Omental fat pad (tissue), 3 donors: ENCODE measurements at regions not wholly inside any gene's neighbourhood (a gene's known extent, or its start where the extent isn't known, plus 50 kb on each side); places are given as distances from the start of the nearest gene placed in this dataset.

Experiments used
- ATAC-seq: fragments of 150-250 bp; one replicate; pipeline ENCODE4 v1.9.1; 2016; ENCODE audit warnings: mild to moderate bottlenecking, moderate library complexity; ENCODE audit not compliant: low FRiP score
- DNase-seq: peaks from one replicate; pipeline ENCODE4 v3.0.0-alpha.2; 2019; ENCODE audit warnings: low spot score
- TF ChIP-seq, protein P1 (sequence below), 3 donors: fragments of 450-650 bp; IDR thresholded peaks; one replicate each; pipeline ENCODE4 v1.5.1; 2016 to 2017; ENCODE audit warnings: antibody characterized with exemption in 3 of 3, mild to moderate bottlenecking in 3 of 3, moderate library complexity in 2 of 3

DNA sequence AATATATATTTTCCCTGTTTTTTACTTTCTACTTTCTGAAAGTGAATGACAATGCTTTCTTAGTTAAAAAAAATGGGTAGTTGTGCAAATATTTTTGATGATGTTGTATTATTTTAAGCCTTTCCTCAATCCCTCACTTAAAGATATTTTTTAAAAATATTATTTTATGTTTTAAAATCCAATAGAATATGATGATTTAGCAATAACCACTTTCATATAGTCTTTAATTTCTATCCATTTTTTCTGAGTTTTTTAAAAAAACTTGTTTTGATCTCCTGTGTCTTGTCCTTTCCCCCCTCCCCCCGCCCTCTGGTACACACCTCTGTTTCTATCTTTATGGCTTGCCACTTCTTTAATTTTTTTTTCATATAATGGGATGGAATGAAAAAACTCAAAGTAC is 362.0 kb upstream of the SLITRK6 start:
- TF ChIP-seq, protein P1, sequence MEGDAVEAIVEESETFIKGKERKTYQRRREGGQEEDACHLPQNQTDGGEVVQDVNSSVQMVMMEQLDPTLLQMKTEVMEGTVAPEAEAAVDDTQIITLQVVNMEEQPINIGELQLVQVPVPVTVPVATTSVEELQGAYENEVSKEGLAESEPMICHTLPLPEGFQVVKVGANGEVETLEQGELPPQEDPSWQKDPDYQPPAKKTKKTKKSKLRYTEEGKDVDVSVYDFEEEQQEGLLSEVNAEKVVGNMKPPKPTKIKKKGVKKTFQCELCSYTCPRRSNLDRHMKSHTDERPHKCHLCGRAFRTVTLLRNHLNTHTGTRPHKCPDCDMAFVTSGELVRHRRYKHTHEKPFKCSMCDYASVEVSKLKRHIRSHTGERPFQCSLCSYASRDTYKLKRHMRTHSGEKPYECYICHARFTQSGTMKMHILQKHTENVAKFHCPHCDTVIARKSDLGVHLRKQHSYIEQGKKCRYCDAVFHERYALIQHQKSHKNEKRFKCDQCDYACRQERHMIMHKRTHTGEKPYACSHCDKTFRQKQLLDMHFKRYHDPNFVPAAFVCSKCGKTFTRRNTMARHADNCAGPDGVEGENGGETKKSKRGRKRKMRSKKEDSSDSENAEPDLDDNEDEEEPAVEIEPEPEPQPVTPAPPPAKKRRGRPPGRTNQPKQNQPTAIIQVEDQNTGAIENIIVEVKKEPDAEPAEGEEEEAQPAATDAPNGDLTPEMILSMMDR (IDR thresholded peaks at IDR 0.05), result no peak
- DNase-seq, result no peak
- no peak for ATAC-seq

DNA sequence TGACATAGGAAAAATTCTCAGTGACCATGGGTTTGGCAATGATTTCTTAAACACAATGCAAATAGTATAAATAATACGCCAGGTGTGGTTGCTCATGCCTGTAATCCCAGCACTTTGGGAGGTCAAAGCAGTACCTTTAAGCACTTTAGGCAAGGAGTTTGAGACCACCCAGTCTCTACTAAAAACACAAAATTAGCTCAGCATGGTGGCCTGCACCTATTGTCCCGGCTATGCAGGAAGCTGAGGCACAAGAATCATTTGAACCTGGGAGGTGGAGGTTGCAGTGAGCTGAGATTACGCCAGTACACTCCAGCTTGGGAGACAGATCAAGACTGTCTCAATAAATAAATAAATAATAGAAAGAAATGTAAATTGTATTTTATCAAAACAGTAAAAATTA is 356.5 kb upstream of the SLITRK6 start:
- no peak for ATAC-seq

DNA sequence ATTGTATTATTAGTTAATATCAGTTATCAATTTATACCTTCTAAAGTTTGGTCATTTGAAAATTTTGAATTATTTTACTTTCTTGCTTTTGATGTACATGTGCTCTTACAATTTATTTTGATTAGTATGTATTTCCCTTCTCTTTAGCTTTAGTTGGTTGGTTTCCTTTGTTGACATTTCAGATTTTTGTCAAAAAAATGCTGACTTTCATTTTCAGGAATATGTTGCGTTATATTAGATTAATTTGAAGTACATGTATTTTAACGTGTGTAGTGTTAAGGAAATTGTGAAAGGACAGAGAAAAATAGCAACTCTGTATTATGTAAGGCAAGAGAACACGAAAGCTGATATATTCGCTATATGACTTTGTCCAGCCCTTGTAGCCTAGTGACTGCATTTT is 342.9 kb upstream of the SLITRK6 start:
- TF ChIP-seq, protein P1 (IDR thresholded peaks at IDR 0.05), result no peak
- ATAC-seq (no peak), DNase-seq (no peak)

More for the DNA sequence above, 356.5 kb upstream of the SLITRK6 start:
- TF ChIP-seq, protein P1 (IDR thresholded peaks at IDR 0.05), result no peak
- DNase-seq, result no peak

DNA sequence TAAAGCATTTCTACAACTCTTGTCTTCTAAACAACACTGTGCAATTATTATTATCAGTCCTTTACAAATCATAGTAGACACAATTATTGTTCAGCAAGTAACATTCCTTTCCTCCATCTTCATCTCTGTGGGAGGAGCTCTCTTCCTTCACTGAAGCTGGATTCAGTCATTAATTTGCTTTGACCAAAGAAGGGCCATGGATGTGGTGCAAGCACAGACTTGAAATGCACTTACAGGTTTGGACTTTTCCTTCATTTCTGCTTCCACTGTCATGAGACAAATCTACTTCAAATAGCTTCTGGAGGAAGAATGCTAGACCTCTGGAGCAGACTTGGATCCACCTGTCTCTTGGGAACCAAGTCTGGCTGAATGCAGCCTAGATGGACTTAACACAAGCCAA is 336.6 kb upstream of the SLITRK6 start:
- ATAC-seq, result no peak
- DNase-seq, result no peak
- TF ChIP-seq, protein P1 (IDR thresholded peaks at IDR 0.05), result no peak

DNA sequence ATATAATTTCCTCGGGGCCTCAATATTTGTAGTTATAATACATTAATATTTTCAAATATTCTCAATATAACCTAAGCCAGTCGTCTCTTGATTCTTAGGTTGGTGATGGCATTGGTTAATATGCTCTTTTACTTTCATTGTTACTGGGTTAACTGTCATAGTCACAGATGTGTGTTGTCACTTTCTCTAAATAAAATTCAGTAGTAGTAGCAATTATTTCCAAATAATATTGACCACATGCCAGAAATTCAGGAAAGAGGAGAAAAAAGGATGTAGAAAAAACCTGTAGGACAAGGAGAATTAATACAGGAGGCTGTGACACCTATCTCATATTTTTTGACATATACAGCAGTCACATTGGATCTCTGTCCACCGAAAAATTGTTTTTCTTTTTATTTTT is 322.7 kb upstream of the SLITRK6 start:
- TF ChIP-seq, protein P1 (IDR thresholded peaks at IDR 0.05), result no peak
- DNase-seq, result no peak

DNA sequence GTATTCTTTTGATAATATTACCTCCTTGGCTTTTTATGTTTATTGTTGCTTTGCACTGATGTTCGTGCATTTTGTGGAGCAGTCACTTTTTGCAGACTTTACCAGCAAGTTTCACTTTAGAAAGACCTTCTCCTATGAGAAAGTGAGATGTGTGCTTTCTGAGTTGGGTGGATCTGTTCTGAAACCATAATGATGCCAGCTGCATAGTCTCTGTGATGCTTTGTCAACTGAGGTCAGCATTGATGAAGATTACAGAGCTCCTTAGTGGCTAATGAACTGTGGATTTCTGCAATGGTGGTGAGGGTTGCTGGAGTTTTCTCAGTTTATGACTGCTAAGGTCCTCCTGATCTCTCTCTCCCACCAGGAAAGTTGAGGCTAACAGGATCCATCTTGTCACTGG is 309.9 kb upstream of the SLITRK6 start:
- no peak for DNase-seq
- TF ChIP-seq, protein P1 (IDR thresholded peaks at IDR 0.05), result no peak
- ATAC-seq, result no peak

More for the DNA sequence above, 322.7 kb upstream of the SLITRK6 start:
- no peak for ATAC-seq

DNA sequence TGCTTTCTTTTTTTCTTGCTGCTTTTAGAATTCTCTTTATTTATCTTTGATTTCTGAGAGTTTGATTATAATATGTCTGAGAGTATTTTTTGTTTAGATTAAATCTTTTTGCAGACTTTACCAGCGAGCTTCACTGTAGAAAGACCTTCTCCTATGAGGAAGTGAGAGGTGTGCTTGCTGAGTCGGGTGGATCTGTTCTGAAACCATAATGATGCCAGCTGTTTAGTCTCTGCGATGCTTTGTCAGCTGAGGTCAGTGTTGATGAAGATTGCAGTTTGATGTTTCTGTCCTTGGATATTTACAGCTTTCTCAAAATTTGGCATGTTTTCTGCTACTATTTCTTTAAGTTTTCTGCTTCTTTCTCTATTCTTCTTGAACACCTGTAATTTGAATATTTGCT is 309.1 kb upstream of the SLITRK6 start:
- TF ChIP-seq, protein P1 (IDR thresholded peaks at IDR 0.05), result no peak
- no peak for ATAC-seq
- no peak for DNase-seq
